ENCODE measurements at regions not wholly inside any gene's neighbourhood (a gene's known extent, or its start where the extent isn't known, plus 50 kb on each side); places are given as distances from the start of the nearest gene placed in this dataset.

GRCh38 chr10:28985137-28985885 is 303.6 kb upstream of the LYZL1 start:
- Histone ChIP-seq H3K4me3 (ENCODE audit: low read depth, low read length) (no peak overlapping the region), H3K27ac (ENCODE audit: low read depth, low read length) (no peak overlapping the region), H3K27me3 (ENCODE audit: control insufficient read depth, insufficient read depth, low read length) (peaks cover 3% of the 10 kb centered on the region), H3K9me3 (ENCODE audit: control insufficient read depth, insufficient read depth, low read length) (no peaks in the 10 kb centered on the region)
- CTCF ChIA-PET = no interaction called here
- POLR2A ChIA-PET = no interaction called here
- no peak for DNase-seq (ENCODE audit: low read depth, low spot score)
- TF ChIP-seq, protein P1, sequence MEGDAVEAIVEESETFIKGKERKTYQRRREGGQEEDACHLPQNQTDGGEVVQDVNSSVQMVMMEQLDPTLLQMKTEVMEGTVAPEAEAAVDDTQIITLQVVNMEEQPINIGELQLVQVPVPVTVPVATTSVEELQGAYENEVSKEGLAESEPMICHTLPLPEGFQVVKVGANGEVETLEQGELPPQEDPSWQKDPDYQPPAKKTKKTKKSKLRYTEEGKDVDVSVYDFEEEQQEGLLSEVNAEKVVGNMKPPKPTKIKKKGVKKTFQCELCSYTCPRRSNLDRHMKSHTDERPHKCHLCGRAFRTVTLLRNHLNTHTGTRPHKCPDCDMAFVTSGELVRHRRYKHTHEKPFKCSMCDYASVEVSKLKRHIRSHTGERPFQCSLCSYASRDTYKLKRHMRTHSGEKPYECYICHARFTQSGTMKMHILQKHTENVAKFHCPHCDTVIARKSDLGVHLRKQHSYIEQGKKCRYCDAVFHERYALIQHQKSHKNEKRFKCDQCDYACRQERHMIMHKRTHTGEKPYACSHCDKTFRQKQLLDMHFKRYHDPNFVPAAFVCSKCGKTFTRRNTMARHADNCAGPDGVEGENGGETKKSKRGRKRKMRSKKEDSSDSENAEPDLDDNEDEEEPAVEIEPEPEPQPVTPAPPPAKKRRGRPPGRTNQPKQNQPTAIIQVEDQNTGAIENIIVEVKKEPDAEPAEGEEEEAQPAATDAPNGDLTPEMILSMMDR (IDR thresholded peaks at IDR 0.05; ENCODE audit: low read depth, low read length) = no peak

- POLR2A ChIA-PET = no interaction called here
- Histone ChIP-seq H3K4me3 (ENCODE audit: low read depth, low read length) (no peak overlapping the region), H3K27me3 (ENCODE audit: control insufficient read depth, insufficient read depth, low read length) (peaks cover 3% of the 10 kb centered on the region), H3K27ac (ENCODE audit: low read depth, low read length) (no peak overlapping the region), H3K9me3 (ENCODE audit: control insufficient read depth, insufficient read depth, low read length) (no peaks in the 10 kb centered on the region)
- no peak for DNase-seq (ENCODE audit: low read depth, low spot score)
- TF ChIP-seq, protein P1 (IDR thresholded peaks at IDR 0.05; ENCODE audit: low read depth, low read length) = no peak
- CTCF ChIA-PET = no interaction called here
These were observed 302.6 kb upstream of the LYZL1 start for GRCh38 chr10:28986117-28986792.

DNA sequence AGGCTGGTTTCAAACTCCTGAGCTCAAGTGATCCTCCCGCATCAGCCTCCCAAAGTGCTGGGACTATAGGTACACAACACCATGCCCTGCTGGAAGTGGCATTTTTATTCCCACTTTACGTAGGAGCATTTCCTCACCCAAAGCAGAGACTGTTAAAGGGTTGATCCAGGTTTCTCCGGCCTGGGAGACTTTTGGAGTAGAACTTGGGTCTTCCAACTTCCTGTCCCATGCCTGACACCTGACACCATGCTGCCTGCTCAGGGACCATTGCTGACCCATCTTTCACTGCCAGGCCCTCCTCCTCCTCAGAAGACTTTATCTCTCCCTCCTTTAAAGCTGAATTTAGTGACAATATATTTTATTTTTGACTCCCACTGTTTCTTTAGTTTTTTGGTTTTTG is 302.0 kb upstream of the LYZL1 start:
- H3K4me3 ChIP-seq (ENCODE audit: low read depth, low read length) = no peak overlapping the region

GRCh38 chr10:28987555-28988320 is 301.1 kb upstream of the LYZL1 start:
- TF ChIP-seq, protein P1 (IDR thresholded peaks at IDR 0.05; ENCODE audit: low read depth, low read length) = no peak
- H3K9me3 ChIP-seq (ENCODE audit: control insufficient read depth, insufficient read depth, low read length) = no peaks in the 10 kb centered on the region
- H3K27ac ChIP-seq (ENCODE audit: low read depth, low read length) = no peak overlapping the region
- CTCF ChIA-PET = no interaction called here
- H3K27me3 ChIP-seq (ENCODE audit: control insufficient read depth, insufficient read depth, low read length) = peaks cover under 1% of the 10 kb centered on the region
- POLR2A ChIA-PET = no interaction called here
- DNase-seq (ENCODE audit: low read depth, low spot score) = no peak
- H3K4me3 ChIP-seq (ENCODE audit: low read depth, low read length) = no peak overlapping the region

More for the DNA sequence above, 302.0 kb upstream of the LYZL1 start:
- no peak overlapping the region for H3K27ac ChIP-seq (ENCODE audit: low read depth, low read length)
- ChIA-PET POLR2A (no interaction called here), CTCF (no interaction called here)
- no peaks in the 10 kb centered on the region for H3K9me3 ChIP-seq (ENCODE audit: control insufficient read depth, insufficient read depth, low read length)
- TF ChIP-seq, protein P1 (IDR thresholded peaks at IDR 0.05; ENCODE audit: low read depth, low read length) = no peak
- no peak for DNase-seq (ENCODE audit: low read depth, low spot score)
- peaks cover 3% of the 10 kb centered on the region for H3K27me3 ChIP-seq (ENCODE audit: control insufficient read depth, insufficient read depth, low read length)

GRCh38 chr10:28988980-28989379 is 299.9 kb upstream of the LYZL1 start:
- POLR2A ChIA-PET = no interaction called here
- no peak for DNase-seq (ENCODE audit: low read depth, low spot score)
- Histone ChIP-seq H3K4me3 (ENCODE audit: low read depth, low read length) (no peak overlapping the region), H3K9me3 (ENCODE audit: control insufficient read depth, insufficient read depth, low read length) (no peaks in the 10 kb centered on the region), H3K27ac (ENCODE audit: low read depth, low read length) (no peak overlapping the region), H3K27me3 (ENCODE audit: control insufficient read depth, insufficient read depth, low read length) (no peaks in the 10 kb centered on the region)
- TF ChIP-seq, protein P1 (IDR thresholded peaks at IDR 0.05; ENCODE audit: low read depth, low read length) = no peak
- CTCF ChIA-PET = no interaction called here
